ENCODE measurements at regions not wholly inside any gene's neighbourhood (a gene's known extent, or its start where the extent isn't known, plus 50 kb on each side); places are given as distances from the start of the nearest gene placed in this dataset.

- in situ Hi-C loops (cut with HindIII; ENCODE audit: low sequenced_read_pairs), result no loop called here
- DNase-seq (ENCODE audit: low spot score), result no peak
Measured at GRCh38 chr10:47133871-47134570, 166.0 kb upstream of the GDF10 start.

- peak; percentile 5 for DNase-seq (ENCODE audit: low spot score)
- in situ Hi-C loops (cut with HindIII; ENCODE audit: low sequenced_read_pairs), result no loop called here
Measured at GRCh38 chr10:47136866-47137265, 163.1 kb upstream of the GDF10 start.

GRCh38 chr10:47137311-47137851 is 162.6 kb upstream of the GDF10 start:
- no peak for DNase-seq (ENCODE audit: low spot score)
- in situ Hi-C loops (cut with HindIII; ENCODE audit: low sequenced_read_pairs), result no loop called here

DNA sequence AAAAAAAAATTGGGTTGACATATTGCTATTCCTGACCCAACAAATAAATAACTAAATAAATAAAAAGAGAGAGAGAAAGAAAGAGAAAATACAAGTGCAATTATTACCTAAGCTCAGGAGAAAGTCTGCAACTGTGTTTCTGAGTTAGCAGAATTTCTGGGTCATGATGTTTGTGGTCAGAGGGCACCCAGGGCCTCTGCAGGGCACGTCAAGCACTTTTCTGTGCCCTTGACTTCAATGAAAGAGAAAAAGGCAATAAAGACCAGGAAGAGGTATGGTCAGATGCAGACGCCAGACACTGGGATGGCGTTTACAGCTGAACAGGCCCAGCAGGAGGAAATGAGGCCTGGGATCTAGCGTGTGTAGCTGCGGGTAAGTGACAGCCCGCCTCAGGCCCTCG is 160.9 kb upstream of the GDF10 start:
- DNase-seq (ENCODE audit: low spot score), result no peak
- in situ Hi-C loops (cut with HindIII; ENCODE audit: low sequenced_read_pairs), result no loop called here

- no peak for DNase-seq (ENCODE audit: low spot score)
- in situ Hi-C loops (cut with HindIII; ENCODE audit: low sequenced_read_pairs), result no loop called here
Measured at GRCh38 chr10:47140761-47141348, 159.1 kb upstream of the GDF10 start.

DNA sequence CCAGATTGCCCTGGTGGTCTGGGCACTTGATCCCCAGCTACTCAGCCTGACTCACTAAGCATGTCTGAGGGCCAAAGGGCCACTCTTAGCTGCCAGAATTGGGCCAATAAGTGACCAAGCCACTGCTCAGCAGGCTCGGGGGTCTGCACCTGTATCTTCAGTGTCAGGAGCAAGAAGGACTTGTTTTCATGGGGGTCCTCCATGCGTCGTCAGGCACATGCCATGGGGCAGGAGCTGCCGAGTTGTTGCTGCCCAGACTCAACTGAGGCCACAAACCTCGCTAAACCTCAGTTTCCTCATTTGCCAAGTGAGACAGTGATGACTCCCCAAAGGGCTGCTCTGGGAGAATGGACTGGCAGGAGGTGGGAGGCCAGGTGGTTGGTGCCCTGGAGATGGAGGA is 158.6 kb upstream of the GDF10 start:
- no peak for DNase-seq (ENCODE audit: low spot score)
- in situ Hi-C loops (cut with HindIII; ENCODE audit: low sequenced_read_pairs), result no loop called here

GRCh38 chr10:47143072-47143471 is 156.9 kb upstream of the GDF10 start:
- DNase-seq (ENCODE audit: low spot score), result no peak
- in situ Hi-C loops (cut with HindIII; ENCODE audit: low sequenced_read_pairs), result no loop called here

DNA sequence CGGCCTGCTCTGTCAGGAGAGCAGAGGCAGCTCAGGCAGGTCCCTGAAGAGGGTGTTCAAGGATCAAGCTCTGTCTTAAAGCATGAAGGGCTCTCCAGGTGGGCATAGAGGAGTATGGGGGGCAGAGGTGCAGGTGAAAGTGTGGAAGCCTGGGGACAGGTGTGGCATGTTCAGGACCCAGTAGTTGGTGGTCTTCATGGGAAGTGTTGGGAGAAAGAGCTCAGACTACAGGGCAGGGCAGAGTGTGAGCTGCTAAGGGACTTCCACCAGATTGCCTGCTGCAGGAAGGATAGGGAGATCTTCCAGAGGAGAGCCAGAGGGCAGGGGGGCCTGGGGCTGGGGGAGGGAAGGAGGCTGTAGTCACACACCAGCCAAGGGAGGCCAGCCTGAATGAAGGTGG is 156.5 kb upstream of the GDF10 start:
- DNase-seq (ENCODE audit: low spot score), result no peak
- in situ Hi-C loops (cut with HindIII; ENCODE audit: low sequenced_read_pairs), result no loop called here

- in situ Hi-C loops (cut with HindIII; ENCODE audit: low sequenced_read_pairs), result no loop called here
Measured at GRCh38 chr10:47144525-47144924, 155.5 kb upstream of the GDF10 start.

GRCh38 chr10:47145290-47145934 is 154.6 kb upstream of the GDF10 start:
- in situ Hi-C loops (cut with HindIII; ENCODE audit: low sequenced_read_pairs), result no loop called here

More at GRCh38 chr10:47144525-47144924, 155.5 kb upstream of the GDF10 start:
- no peak for DNase-seq (ENCODE audit: low spot score)

DNA sequence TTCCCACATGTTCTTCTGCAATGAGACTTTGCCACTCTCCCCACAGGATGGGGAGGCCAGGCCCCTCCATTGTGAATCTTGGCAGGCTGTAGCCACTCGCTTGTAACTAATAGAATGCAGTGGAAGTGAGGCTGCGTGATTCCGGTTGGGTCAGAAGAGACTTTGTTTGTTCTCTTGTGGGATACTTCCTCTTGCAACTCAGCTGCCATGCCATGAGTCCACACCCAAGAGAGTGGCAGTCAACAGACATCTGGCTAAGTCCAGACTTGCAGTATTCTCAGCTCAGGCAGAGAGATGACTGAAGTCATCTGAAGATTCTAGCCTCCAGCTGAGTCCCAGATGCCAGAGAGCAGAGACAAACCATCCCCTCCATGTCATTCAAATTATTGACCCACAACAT is 153.4 kb upstream of the GDF10 start:
- DNase-seq (ENCODE audit: low spot score), result no peak
- in situ Hi-C loops (cut with HindIII; ENCODE audit: low sequenced_read_pairs), result no loop called here

More at GRCh38 chr10:47145290-47145934, 154.6 kb upstream of the GDF10 start:
- DNase-seq (ENCODE audit: low spot score), result no peak

GRCh38 chr10:47147186-47147585 is 152.8 kb upstream of the GDF10 start:
- in situ Hi-C loops (cut with HindIII; ENCODE audit: low sequenced_read_pairs), result no loop called here
- DNase-seq (ENCODE audit: low spot score), result no peak

GRCh38 chr10:47150581-47150980 is 149.4 kb upstream of the GDF10 start:
- in situ Hi-C loops (cut with HindIII; ENCODE audit: low sequenced_read_pairs), result no loop called here
- DNase-seq (ENCODE audit: low spot score), result no peak

DNA sequence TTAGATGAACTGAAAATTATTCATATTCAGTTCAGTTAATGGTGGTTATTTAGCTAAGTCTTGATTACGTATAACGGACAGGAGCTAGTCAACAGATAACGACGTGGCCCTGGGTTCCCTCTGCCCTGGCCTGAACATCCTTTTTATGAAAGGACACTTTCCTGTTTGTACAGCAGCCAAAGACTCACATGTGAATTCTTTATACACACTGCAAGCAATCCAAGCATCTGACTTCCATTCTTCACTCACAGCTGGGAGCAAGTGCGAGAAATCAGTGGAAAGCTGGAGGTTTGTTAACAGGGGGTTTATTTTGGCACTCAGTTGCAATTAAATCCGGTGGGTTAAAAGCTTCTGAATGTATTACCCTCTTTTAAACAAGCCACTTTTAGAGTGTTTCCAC is 148.1 kb upstream of the GDF10 start:
- in situ Hi-C loops (cut with HindIII; ENCODE audit: low sequenced_read_pairs), result no loop called here
- DNase-seq (ENCODE audit: low spot score), result no peak

- no peak for DNase-seq (ENCODE audit: low spot score)
- in situ Hi-C loops (cut with HindIII; ENCODE audit: low sequenced_read_pairs), result no loop called here
Measured at GRCh38 chr10:47152861-47153349, 147.1 kb upstream of the GDF10 start.

GRCh38 chr10:47154762-47155161 is 145.2 kb upstream of the GDF10 start:
- DNase-seq (ENCODE audit: low spot score), result no peak
- in situ Hi-C loops (cut with HindIII; ENCODE audit: low sequenced_read_pairs), result no loop called here

- DNase-seq (ENCODE audit: low spot score), result no peak
- in situ Hi-C loops (cut with HindIII; ENCODE audit: low sequenced_read_pairs), result no loop called here
Measured at GRCh38 chr10:47156873-47157272, 143.1 kb upstream of the GDF10 start.

DNA sequence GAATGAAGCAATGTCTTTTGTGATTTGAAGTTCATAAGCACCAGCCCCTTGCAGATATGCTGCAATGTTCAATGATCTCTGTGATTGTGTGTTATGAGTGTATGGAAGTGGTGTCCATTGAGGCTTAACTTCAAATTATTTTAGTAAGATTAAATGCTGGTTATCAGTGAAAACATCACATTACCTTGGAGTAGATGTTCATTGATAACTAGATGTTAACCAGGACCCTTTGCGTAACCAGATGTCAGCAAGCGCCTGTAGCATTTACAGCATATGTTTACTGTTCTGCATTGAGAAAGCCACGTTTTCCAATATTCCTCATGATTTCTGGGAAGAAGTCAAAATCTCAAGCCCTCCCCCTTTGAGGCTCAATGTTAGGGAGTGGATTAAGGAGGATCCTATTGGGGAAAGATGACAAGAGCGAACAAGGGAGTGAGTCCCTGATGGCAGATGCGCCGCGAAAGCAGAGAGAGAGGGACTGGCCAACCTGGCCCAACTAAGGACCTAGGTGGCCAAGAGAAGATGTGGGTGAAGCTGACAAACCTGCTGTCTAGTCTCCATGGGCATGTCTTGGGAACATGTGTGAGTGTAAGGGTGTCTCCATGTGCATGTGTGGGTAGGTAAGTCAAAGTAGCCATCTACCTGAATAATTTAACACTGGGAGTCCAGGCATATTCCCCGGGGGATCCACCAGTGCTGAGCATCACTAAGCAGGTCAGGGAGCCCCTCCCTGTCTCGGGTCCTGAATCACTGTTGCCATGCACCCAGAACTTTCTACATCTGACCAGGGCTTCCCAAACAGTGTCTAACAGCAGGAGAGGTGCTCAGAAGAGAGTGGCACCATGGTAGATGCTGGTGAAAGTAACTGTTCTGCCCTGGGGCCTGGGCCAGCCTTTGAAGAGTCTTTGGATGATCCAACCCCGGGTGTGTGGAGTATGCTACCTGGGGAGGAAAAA is 141.6 kb upstream of the GDF10 start:
- DNase-seq (ENCODE audit: low spot score), result no peak
- in situ Hi-C loops (cut with HindIII; ENCODE audit: low sequenced_read_pairs), result no loop called here

Data from G401 (cell line).